ENCODE measurements at regions not wholly inside any gene's neighbourhood (a gene's known extent, or its start where the extent isn't known, plus 50 kb on each side); places are given as distances from the start of the nearest gene placed in this dataset.

DNA sequence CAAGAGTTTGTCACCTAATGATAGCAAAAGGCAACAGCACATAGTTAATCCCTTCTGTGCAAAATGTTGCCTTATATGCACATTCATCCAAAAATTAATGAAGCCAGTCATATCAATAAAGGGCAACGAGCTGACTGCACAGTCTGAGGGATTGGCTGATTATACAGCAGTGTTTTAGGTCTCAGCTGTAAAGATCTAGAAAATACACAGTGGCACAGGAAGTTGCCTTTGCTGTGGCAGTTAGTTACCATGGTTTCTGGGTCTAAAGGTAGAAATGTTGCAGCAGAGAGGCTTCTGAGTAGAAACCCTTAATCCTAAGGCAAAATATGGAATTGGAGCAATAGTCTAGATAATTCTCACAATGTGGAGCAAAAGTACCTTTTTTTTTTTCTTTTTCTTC is 89.7 kb downstream of the SMPDL3A start:
- Histone ChIP-seq H3K4me3 (ENCODE audit: extremely low read depth in 1 of 4, insufficient read depth in 2 of 4, low read depth in 3 of 4, low read length in 4 of 4) (no peak overlapping the region), H3K79me1 (ENCODE audit: low read depth, low read length) (no peaks in the 10 kb centered on the region), H3K23me2 (ENCODE audit: low read depth, low read length) (no peaks in the 10 kb centered on the region), H2BK20ac (ENCODE audit: low read length) (no peak overlapping the region), H2BK5ac (ENCODE audit: low read depth, low read length) (no peak overlapping the region), H4K91ac (replicated peaks; ENCODE audit: insufficient read length, low read length) (no peak overlapping the region), H4K20me1 (replicated peaks in 1 of 2; ENCODE audit: control insufficient read depth in 1 of 2, insufficient read depth in 2 of 2, low read length in 2 of 2) (no peaks in the 10 kb centered on the region), H2BK120ac (replicated peaks; ENCODE audit: low read depth, low read length) (no peak overlapping the region), H3K23ac (ENCODE audit: insufficient read length) (no peak overlapping the region), H2BK15ac (ENCODE audit: low read length) (no peak overlapping the region), H2BK12ac (ENCODE audit: low read depth, low read length) (no peak overlapping the region), H3K79me2 (ENCODE audit: control insufficient read depth in 1 of 2, insufficient read depth in 2 of 2, low read length in 2 of 2) (no peaks in the 10 kb centered on the region), H4K8ac (ENCODE audit: extremely low read depth, insufficient read depth, low read length) (no peak overlapping the region), H3K27me3 (replicated peaks in 1 of 4; ENCODE audit: control insufficient read depth in 3 of 4, extremely low read depth in 1 of 4, insufficient read depth in 3 of 4, low read length in 3 of 4) (no peaks in the 10 kb centered on the region), H3K56ac (replicated peaks; ENCODE audit: insufficient read length, low read depth, low read length) (no peak overlapping the region), H2AK5ac (ENCODE audit: low read depth, low read length) (no peak overlapping the region), H3K9ac (replicated peaks in 1 of 4; ENCODE audit: extremely low read depth in 1 of 4, low read depth in 3 of 4, low read length in 3 of 4) (no peak overlapping the region), H3K4me2 (ENCODE audit: insufficient read depth in 1 of 2, low read depth in 2 of 2, low read length in 2 of 2) (no peak overlapping the region), H4K5ac (ENCODE audit: insufficient read length, low read depth, low read length) (no peak overlapping the region), H3K4me1 (replicated peaks in 1 of 4; ENCODE audit: control insufficient read depth in 3 of 4, insufficient read depth in 4 of 4, low read length in 3 of 4) (no peaks in the 10 kb centered on the region), H3K9me3 (ENCODE audit: insufficient read depth in 2 of 2, low read depth in 1 of 2, low read length in 1 of 2) (no peaks in the 10 kb centered on the region), H3K18ac (ENCODE audit: extremely low read depth, low read length) (no peak overlapping the region), H3K14ac (ENCODE audit: insufficient read length) (no peak overlapping the region), H3K4ac (replicated peaks; ENCODE audit: insufficient read length, low read depth, low read length) (no peak overlapping the region), H3K27ac (ENCODE audit: low read depth, low read length) (no peak overlapping the region), H2AFZ (ENCODE audit: low read length) (no peak overlapping the region), H3K36me3 (ENCODE audit: control insufficient read depth in 2 of 4, insufficient read depth in 4 of 4, low read length in 3 of 4) (no peaks in the 10 kb centered on the region)
- FAIRE-seq (no peak), DNase-seq (ENCODE audit: low read depth in 1 of 2, low spot score in 2 of 2) (no peak)
- WGBS, 2 experiments (ENCODE audit: extremely low coverage in 1 of 2, insufficient coverage in 1 of 2, insufficient read length in 1 of 2, insufficient replicate concordance in 2 of 2, low coverage in 1 of 2, low lambda C conversion rate in 2 of 2, missing lambda C conversion rate in 1 of 2): 82% methylated on average over 1 of the region's 1 CpG; no CpG with 5 or more reads in 1 of the 2 experiments
- CTCF ChIA-PET (ENCODE audit: partially characterized antibody): interaction anchor here (2.1 kb wide), 1 partner anchor 9 kb away, joined by 6 read pairs; no protein-coding TSS in a partner anchor
- POLR2A ChIA-PET (ENCODE audit: partially characterized antibody): no interaction called here
- TF ChIP-seq CBX5 (IDR thresholded peaks at IDR 0.05; ENCODE audit: low read depth, low read length) (no peak), GABPA (IDR thresholded peaks at IDR 0.05; ENCODE audit: borderline replicate concordance, insufficient read depth, low read length) (no peak), TBP (IDR thresholded peaks at IDR 0.05; ENCODE audit: low read depth, low read length) (no peak), GTF2F1 (IDR thresholded peaks at IDR 0.05; ENCODE audit: borderline replicate concordance, low read depth, low read length) (no peak), TAF7 (optimal IDR thresholded peaks at IDR 0.05; ENCODE audit: borderline replicate concordance, low read depth, low read length) (no peak), BACH1 (IDR thresholded peaks at IDR 0.05; ENCODE audit: low read length) (no peak), CBX8 (IDR thresholded peaks at IDR 0.05; ENCODE audit: borderline replicate concordance, low read depth, low read length) (no peak), PHF8 (conservative IDR thresholded peaks at IDR 0.05; ENCODE audit: low read depth, low read length) (no peak)

All from H1 (cell line).